H1 (cell line): ENCODE measurements at regions not wholly inside any gene's neighbourhood (a gene's known extent, or its start where the extent isn't known, plus 50 kb on each side); places are given as distances from the start of the nearest gene placed in this dataset.

Experiments used
- EZH2 ChIP-seq: fragments of 200-600 bp; sonication (generic); IDR thresholded peaks from 2 replicates; pipeline ENCODE4 v1.7.1; 2012; ENCODE audit warnings: low read depth, mild to moderate bottlenecking, moderate library complexity, low read length, inconsistent platforms; ENCODE audit not compliant: severe bottlenecking
- HDAC2 ChIP-seq, 2 experiments: fragments of 300-600 bp in 1 of 2; sonication (generic) in 1 of 2; IDR thresholded peaks; 2 replicates each; pipeline ENCODE4 v1.6.1; 2011 to 2012; ENCODE audit warnings: low read depth in 2 of 2, low read length in 2 of 2, mild to moderate bottlenecking in 2 of 2, moderate library complexity in 2 of 2, borderline replicate concordance in 1 of 2, inconsistent platforms in 1 of 2
- MAX ChIP-seq: IDR thresholded peaks from 2 replicates; pipeline ENCODE4 v1.6.1; 2012; ENCODE audit warnings: inconsistent platforms
- SRF ChIP-seq: IDR thresholded peaks from 2 replicates; pipeline ENCODE4 v1.6.1; 2011; ENCODE audit warnings: mild to moderate bottlenecking, low read depth, low read length, moderate library complexity

- TF ChIP-seq HDAC2 (IDR thresholded peaks at IDR 0.05; ENCODE audit: borderline replicate concordance in 1 of 2, low read depth in 2 of 2, low read length in 2 of 2) (0 out of 4 replicates have a peak, but pooled peaks of 1 of the 2 experiments have one; percentile 48), SRF (no peak), EZH2 (no peak), MAX (no peak)
Measured at GRCh38 chr16:13332713-13333255, 431.4 kb downstream of the SHISA9 start (continued).
